ENCODE measurements at regions not wholly inside any gene's neighbourhood (a gene's known extent, or its start where the extent isn't known, plus 50 kb on each side); places are given as distances from the start of the nearest gene placed in this dataset.
A peak's percentile ranks its signal among the peaks of the same experiment; 100 is the strongest.

GRCh38 chr12:115752913-115753726 is 524.4 kb downstream of the MED13L start:
- Histone ChIP-seq H3K9me3 (ENCODE audit: control insufficient read depth in 4 of 4, insufficient read depth in 3 of 4, low read length in 3 of 4) (no peaks in the 10 kb centered on the region), H3K4me3 (no peak overlapping the region), H3K36me3 (ENCODE audit: control insufficient read depth in 4 of 4, insufficient read depth in 4 of 4, low read length in 4 of 4) (no peaks in the 10 kb centered on the region), H3K9ac (ENCODE audit: insufficient read depth in 1 of 2, low read length in 2 of 2) (no peak overlapping the region), H3K27ac (ENCODE audit: low read depth in 1 of 2, low read length in 1 of 2) (no peak overlapping the region), H3K27me3 (ENCODE audit: control insufficient read depth in 3 of 3, insufficient read depth in 3 of 3, low read length in 2 of 3) (peaks cover 0 to 24% (median 2%) of the 10 kb centered on the region in 3 donors), H3K4me1 (ENCODE audit: control insufficient read depth in 5 of 5, insufficient read depth in 5 of 5, low read length in 5 of 5) (peaks cover 0 to 41% (median 5%) of the 10 kb centered on the region in 5 donors)
- WGBS, 2 donors, result 61 to 69% methylated on average over 5 of the region's 5 CpGs
- DNase-seq (peak; percentile 65 to 94 (median 88)), ATAC-seq (ENCODE audit: insufficient read depth, low FRiP score) (no peak)
- peak; percentile 41 for TF ChIP-seq CTCF (IDR thresholded peaks at IDR 0.05; ENCODE audit: control extremely low read depth, extremely low read depth)

GRCh38 chr12:115752156-115752555 is 525.3 kb downstream of the MED13L start:
- no peak for ATAC-seq (ENCODE audit: insufficient read depth, low FRiP score)
- Histone ChIP-seq H3K36me3 (ENCODE audit: control insufficient read depth in 4 of 4, insufficient read depth in 4 of 4, low read length in 4 of 4) (no peaks in the 10 kb centered on the region), H3K4me3 (no peak overlapping the region), H3K27me3 (ENCODE audit: control insufficient read depth in 3 of 3, insufficient read depth in 3 of 3, low read length in 2 of 3) (peaks cover 0 to 16% (median 0%) of the 10 kb centered on the region in 3 donors), H3K9me3 (ENCODE audit: control insufficient read depth in 4 of 4, insufficient read depth in 3 of 4, low read length in 3 of 4) (no peaks in the 10 kb centered on the region), H3K4me1 (ENCODE audit: control insufficient read depth in 5 of 5, insufficient read depth in 5 of 5, low read length in 5 of 5) (peaks cover 0 to 41% (median 5%) of the 10 kb centered on the region in 5 donors), H3K9ac (ENCODE audit: insufficient read depth in 1 of 2, low read length in 2 of 2) (no peak overlapping the region), H3K27ac (ENCODE audit: low read depth in 1 of 2, low read length in 1 of 2) (no peak overlapping the region)
- no peak for TF ChIP-seq CTCF (IDR thresholded peaks at IDR 0.05; ENCODE audit: control extremely low read depth, extremely low read depth)
- WGBS, 2 donors, result 39 to 50% methylated on average over 2 of the region's 2 CpGs
- peak; percentile 30 to 64 (median 52) for DNase-seq

GRCh38 chr12:115750340-115750739 is 527.2 kb downstream of the MED13L start:
- Histone ChIP-seq H3K9ac (ENCODE audit: insufficient read depth in 1 of 2, low read length in 2 of 2) (no peak overlapping the region), H3K4me1 (ENCODE audit: control insufficient read depth in 5 of 5, insufficient read depth in 5 of 5, low read length in 5 of 5) (peaks cover 0 to 33% (median 1%) of the 10 kb centered on the region in 5 donors), H3K27me3 (ENCODE audit: control insufficient read depth in 3 of 3, insufficient read depth in 3 of 3, low read length in 2 of 3) (peaks cover 0 to 10% (median 0%) of the 10 kb centered on the region in 3 donors), H3K4me3 (no peak overlapping the region), H3K36me3 (ENCODE audit: control insufficient read depth in 4 of 4, insufficient read depth in 4 of 4, low read length in 4 of 4) (no peaks in the 10 kb centered on the region), H3K27ac (ENCODE audit: low read depth in 1 of 2, low read length in 1 of 2) (no peak overlapping the region), H3K9me3 (ENCODE audit: control insufficient read depth in 4 of 4, insufficient read depth in 3 of 4, low read length in 3 of 4) (no peaks in the 10 kb centered on the region)
- WGBS, 2 donors, result 79 to 100% methylated on average over 1 of the region's 1 CpG
- no peak for DNase-seq
- TF ChIP-seq CTCF (IDR thresholded peaks at IDR 0.05; ENCODE audit: control extremely low read depth, extremely low read depth), result no peak
- ATAC-seq (ENCODE audit: insufficient read depth, low FRiP score), result no peak
